CD14-positive monocyte (primary cell): ENCODE measurements at regions not wholly inside any gene's neighbourhood (a gene's known extent, or its start where the extent isn't known, plus 50 kb on each side); places are given as distances from the start of the nearest gene placed in this dataset.

Experiments used
- DNase-seq, 3 donors: peaks; one replicate each; pipeline ENCODE4 v3.0.0-alpha.2; 2011 to 2022
- H2AFZ ChIP-seq: 2 replicates; pipeline ENCODE4 v1.6.0; 2012; ENCODE audit warnings: mild to moderate bottlenecking, low read depth, low read length, inconsistent platforms; ENCODE audit not compliant: insufficient read depth, poor library complexity, severe bottlenecking
- H3K27ac ChIP-seq, 2 donors: 1 replicate in 1 of 2; 2 replicates in 1 of 2; pipeline ENCODE4 v1.5.1; 2012 to 2013; ENCODE audit warnings: low read length in 2 of 2, control low read depth in 1 of 2, inconsistent platforms in 1 of 2, low read depth in 1 of 2, mild to moderate bottlenecking in 1 of 2
- H3K27me3 ChIP-seq, 2 donors: one replicate each; pipeline versions ENCODE4 v1.6.0 to v1.6.1; 2011 to 2013; ENCODE audit warnings: low read length in 2 of 2; ENCODE audit not compliant: control insufficient read depth in 2 of 2, insufficient read depth in 2 of 2
- H3K36me3 ChIP-seq, 2 donors: replicated peaks in 1 of 2; 1 replicate in 1 of 2; 2 replicates in 1 of 2; pipeline versions ENCODE4 v1.5.1 to v1.6.1; 2012 to 2013; ENCODE audit warnings: low read length in 2 of 2, control low read depth in 1 of 2, inconsistent platforms in 1 of 2, mild to moderate bottlenecking in 1 of 2; ENCODE audit not compliant: insufficient read depth in 2 of 2, control insufficient read depth in 1 of 2
- H3K4me1 ChIP-seq, 2 donors: 1 replicate in 1 of 2; 2 replicates in 1 of 2; pipeline versions ENCODE4 v1.5.1 to v1.6.1; 2012 to 2013; ENCODE audit warnings: low read length in 2 of 2, control low read depth in 1 of 2, inconsistent platforms in 1 of 2, mild to moderate bottlenecking in 1 of 2, moderate library complexity in 1 of 2; ENCODE audit not compliant: insufficient read depth in 2 of 2, control insufficient read depth in 1 of 2
- H3K4me2 ChIP-seq: replicated peaks from 2 replicates; pipeline ENCODE3; 2012; ENCODE audit warnings: low read length, moderate library complexity, mild to moderate bottlenecking; ENCODE audit not compliant: poor library complexity, severe bottlenecking; ENCODE audit errors: extremely low read depth
- H3K4me3 ChIP-seq, 3 experiments: fragments of 200-600 bp in 1 of 3; sonication (generic) in 1 of 3; replicated peaks in 1 of 3; 1 replicate in 2 of 3; 2 replicates in 1 of 3; pipeline ENCODE4 v1.5.1; 2011 to 2013; ENCODE audit warnings: low read length in 3 of 3, mild to moderate bottlenecking in 3 of 3, control low read depth in 2 of 3, low read depth in 2 of 3, inconsistent platforms in 1 of 3, moderate library complexity in 1 of 3
- H3K79me2 ChIP-seq: 2 replicates; pipeline ENCODE4 v1.6.0; 2012; ENCODE audit warnings: mild to moderate bottlenecking, control low read depth, inconsistent platforms, low read length, moderate library complexity; ENCODE audit not compliant: insufficient read depth
- H3K9ac ChIP-seq: 2 replicates; pipeline ENCODE4 v1.6.0; 2017; ENCODE audit warnings: low read length, mild to moderate bottlenecking; ENCODE audit not compliant: insufficient read depth, poor library complexity, severe bottlenecking
- H3K9me3 ChIP-seq, 2 donors: replicated peaks in 1 of 2; 1 replicate in 1 of 2; 2 replicates in 1 of 2; pipeline versions ENCODE4 v1.5.1 to v1.6.1; 2012 to 2013; ENCODE audit warnings: low read length in 2 of 2, control low read depth in 1 of 2; ENCODE audit not compliant: control insufficient read depth in 1 of 2, insufficient read depth in 1 of 2
- H4K20me1 ChIP-seq: 2 replicates; pipeline ENCODE4 v1.6.0; 2012; ENCODE audit warnings: mild to moderate bottlenecking, low read length, control low read depth, moderate library complexity; ENCODE audit not compliant: insufficient read depth
- H3K27ac Mint-ChIP-seq, 7 donors: one replicate each; pipeline ENCODE4 v1.8.0; 2020; ENCODE audit warnings: mild to moderate bottlenecking in 7 of 7, mixed read lengths in 7 of 7, moderate library complexity in 6 of 7, inconsistent platforms in 2 of 7
- H3K27me3 Mint-ChIP-seq, 3 donors: one replicate each; pipeline ENCODE4 v1.8.0; 2021 to 2022; ENCODE audit warnings: low read depth in 3 of 3, mild to moderate bottlenecking in 3 of 3, mixed read lengths in 3 of 3, moderate library complexity in 3 of 3, inconsistent platforms in 1 of 3
- H3K36me3 Mint-ChIP-seq, 2 donors: one replicate each; pipeline ENCODE4 v1.8.0; 2020; ENCODE audit warnings: mixed read lengths in 2 of 2, inconsistent platforms in 1 of 2, mild to moderate bottlenecking in 1 of 2
- H3K4me1 Mint-ChIP-seq: one replicate; pipeline ENCODE4 v1.8.0; 2020; ENCODE audit warnings: mild to moderate bottlenecking, mixed read lengths
- H3K4me3 Mint-ChIP-seq, 2 donors: one replicate each; pipeline ENCODE4 v1.8.0; 2020; ENCODE audit warnings: mild to moderate bottlenecking in 2 of 2, mixed read lengths in 2 of 2, moderate library complexity in 1 of 2
- H3K9me3 Mint-ChIP-seq, 7 donors: one replicate each; pipeline ENCODE4 v1.8.0; 2020 to 2022; ENCODE audit warnings: mixed read lengths in 7 of 7, mild to moderate bottlenecking in 6 of 7, moderate library complexity in 6 of 7, inconsistent platforms in 2 of 7
- CTCF ChIP-seq: fragments of 200-600 bp; IDR thresholded peaks from one replicate; pipeline ENCODE4 v1.8.0; 2022; ENCODE audit warnings: antibody characterized with exemption, mild to moderate bottlenecking
- WGBS: methylation state at CpG from one replicate; pipeline ENCODE4 v1.1.5; 2013; ENCODE audit warnings: missing lambda C conversion rate; ENCODE audit not compliant: insufficient coverage; 5-methylcytosine and 5-hydroxymethylcytosine counted together
- intact Hi-C, 2 donors: fragments of 100-400 bp; cut with micrococcal nuclease; formaldehyde crosslinking; loops; one replicate each; pipeline versions ENCODE4 v1.15.0 to v1.15.1; 2023

- H3K4me1 Mint-ChIP-seq: no peaks in the 10 kb centered on the region
- no peak for TF ChIP-seq CTCF
- H3K4me3 Mint-ChIP-seq: no peak overlapping the region
- Histone ChIP-seq H3K9ac (no peak overlapping the region), H3K36me3 (no peaks in the 10 kb centered on the region), H3K27me3 (no peaks in the 10 kb centered on the region), H3K4me1 (no peaks in the 10 kb centered on the region), H3K4me3 (no peak overlapping the region), H4K20me1 (no peaks in the 10 kb centered on the region), H2AFZ (no peak overlapping the region), H3K27ac (no peak overlapping the region), H3K79me2 (no peaks in the 10 kb centered on the region), H3K9me3 (peaks cover 0 to 15% of the 10 kb centered on the region in 2 donors), H3K4me2 (no peak overlapping the region)
- no peak for DNase-seq
- H3K27me3 Mint-ChIP-seq: no peaks in the 10 kb centered on the region
- peaks cover 0 to 16% (median 9%) of the 10 kb centered on the region in 7 donors for H3K9me3 Mint-ChIP-seq
- no peak overlapping the region for H3K27ac Mint-ChIP-seq
- intact Hi-C loops: no loop called here
- H3K36me3 Mint-ChIP-seq: no peaks in the 10 kb centered on the region
- 91% methylated on average over 3 of the region's 3 CpGs for WGBS
These were observed 414.1 kb upstream of the CBLB start for GRCh38 chr3:106282943-106283342.

GRCh38 chr3:106288781-106289180, 420.0 kb upstream of the CBLB start:
- no peaks in the 10 kb centered on the region for H3K27me3 Mint-ChIP-seq
- Histone ChIP-seq H2AFZ (no peak overlapping the region), H3K79me2 (no peaks in the 10 kb centered on the region), H3K4me3 (no peak overlapping the region), H3K27ac (no peak overlapping the region), H3K36me3 (no peaks in the 10 kb centered on the region), H3K9ac (no peak overlapping the region), H3K9me3 (peaks cover 0 to 8% of the 10 kb centered on the region in 2 donors), H3K4me2 (no peak overlapping the region), H4K20me1 (no peaks in the 10 kb centered on the region), H3K27me3 (no peaks in the 10 kb centered on the region), H3K4me1 (no peaks in the 10 kb centered on the region)
- H3K4me1 Mint-ChIP-seq: no peaks in the 10 kb centered on the region
- no peak overlapping the region for H3K27ac Mint-ChIP-seq
- no peak for TF ChIP-seq CTCF
- no peaks in the 10 kb centered on the region for H3K36me3 Mint-ChIP-seq
- peaks cover 0 to 12% (median 9%) of the 10 kb centered on the region in 7 donors for H3K9me3 Mint-ChIP-seq
- intact Hi-C loops: no loop called here
- WGBS: 100% methylated on average over 2 of the region's 4 CpGs
- H3K4me3 Mint-ChIP-seq: no peak overlapping the region
- no peak for DNase-seq
